Ishikawa (cell line): ENCODE measurements at regions not wholly inside any gene's neighbourhood (a gene's known extent, or its start where the extent isn't known, plus 50 kb on each side); places are given as distances from the start of the nearest gene placed in this dataset.

Experiments
- CEBPB ChIP-seq: IDR thresholded peaks from 2 replicates; pipeline ENCODE4 v1.6.1; 2012
- CREB1 ChIP-seq: IDR thresholded peaks from 2 replicates; pipeline ENCODE4 v1.6.1; 2012; ENCODE audit warnings: low read depth
- EGR1 ChIP-seq: IDR thresholded peaks from 2 replicates; pipeline ENCODE4 v1.6.1; 2012
- EP300 ChIP-seq: IDR thresholded peaks from 2 replicates; pipeline ENCODE4 v1.6.1; 2012; ENCODE audit warnings: borderline replicate concordance
- FOXM1 ChIP-seq: IDR thresholded peaks from 2 replicates; pipeline ENCODE4 v1.6.1; 2012; ENCODE audit warnings: low read depth, borderline replicate concordance
- MAX ChIP-seq: IDR thresholded peaks from 2 replicates; pipeline ENCODE4 v1.6.1; 2012
- NFIC ChIP-seq: IDR thresholded peaks from 2 replicates; pipeline ENCODE4 v1.6.1; 2012
- RAD21 ChIP-seq: IDR thresholded peaks from 2 replicates; pipeline ENCODE4 v1.6.1; 2012; ENCODE audit warnings: low read depth
- REST ChIP-seq: IDR thresholded peaks from 2 replicates; pipeline ENCODE4 v1.6.1; 2012; ENCODE audit warnings: low read depth, mild to moderate bottlenecking
- TAF1 ChIP-seq: IDR thresholded peaks from 2 replicates; pipeline ENCODE4 v1.6.1; 2012; ENCODE audit warnings: low read depth, mild to moderate bottlenecking
- TCF12 ChIP-seq: IDR thresholded peaks from 2 replicates; pipeline ENCODE4 v1.6.1; 2012; ENCODE audit warnings: low read depth
- TEAD4 ChIP-seq: IDR thresholded peaks from 2 replicates; pipeline ENCODE4 v1.6.1; 2012
- USF1 ChIP-seq: IDR thresholded peaks from 2 replicates; pipeline ENCODE4 v1.6.1; 2012
- YY1 ChIP-seq: IDR thresholded peaks from 2 replicates; pipeline ENCODE4 v1.6.1; 2012; ENCODE audit warnings: low read depth
- ZBTB7A ChIP-seq: IDR thresholded peaks from 2 replicates; pipeline ENCODE4 v1.6.1; 2012; ENCODE audit warnings: low read depth

GRCh38 chr2:75932996-75933395 lies 222.3 kb upstream of the GCFC2 start:
- no peak for TF ChIP-seq REST
- TF ChIP-seq TEAD4, result no peak
- no peak for TF ChIP-seq ZBTB7A
- TF ChIP-seq CEBPB, result no peak

GRCh38 chr2:75928093-75928492 lies 217.4 kb upstream of the GCFC2 start:
- TF ChIP-seq EGR1 (no peak), REST (no peak), CREB1 (no peak), RAD21 (no peak), TCF12 (no peak), CEBPB (no peak), USF1 (no peak), TAF1 (no peak), FOXM1 (no peak)

- TF ChIP-seq EP300, result no peak
Measured at GRCh38 chr2:75925331-75926024, 214.8 kb upstream of the GCFC2 start.

- no peak for TF ChIP-seq REST
- TF ChIP-seq NFIC, result no peak
- TF ChIP-seq RAD21, result no peak
- no peak for TF ChIP-seq TCF12
- no peak for TF ChIP-seq YY1
- TF ChIP-seq ZBTB7A, result no peak
- no peak for TF ChIP-seq CEBPB
Measured at GRCh38 chr2:75922191-75922590, 211.5 kb upstream of the GCFC2 start.

GRCh38 chr2:75920859-75921551 lies 210.3 kb upstream of the GCFC2 start:
- TF ChIP-seq YY1, result no peak
- TF ChIP-seq CREB1, result no peak
- TF ChIP-seq EP300, result no peak
- TF ChIP-seq ZBTB7A, result no peak
- no peak for TF ChIP-seq TCF12
- TF ChIP-seq TAF1, result no peak
- TF ChIP-seq FOXM1, result no peak
- TF ChIP-seq MAX, result no peak
- no peak for TF ChIP-seq USF1
- TF ChIP-seq NFIC, result no peak
- TF ChIP-seq EGR1, result no peak
- TF ChIP-seq TEAD4, result no peak
- no peak for TF ChIP-seq CEBPB
